Thyroid gland (tissue), 4 donors: ENCODE measurements at regions not wholly inside any gene's neighbourhood (a gene's known extent, or its start where the extent isn't known, plus 50 kb on each side); places are given as distances from the start of the nearest gene placed in this dataset.
"Not testable (repeated sequence)": the region's sequence is repeated elsewhere in the genome, so short reads cannot be mapped to it uniquely, and the experiment has no call there.

ENCODE experiments used
- DNase-seq, 2 donors: peaks; one replicate each; pipeline ENCODE4 v3.0.0-alpha.2; 2019
- H3K27ac ChIP-seq, 3 donors: fragments of 200-600 bp; sonication (generic); 1 replicate in 2 of 3; 2 replicates in 1 of 3; pipeline ENCODE4 v1.5.1; 2016 to 2019; ENCODE audit warnings: mild to moderate bottlenecking in 1 of 3, moderate library complexity in 1 of 3
- H3K27me3 ChIP-seq: fragments of 200-600 bp; sonication (generic); one replicate; pipeline ENCODE4 v1.5.1; 2019
- H3K36me3 ChIP-seq, 2 donors: fragments of 200-600 bp; sonication (generic); one replicate each; pipeline ENCODE4 v1.5.1; 2016 to 2019
- H3K4me1 ChIP-seq, 2 donors: fragments of 200-600 bp; sonication (generic); one replicate each; pipeline ENCODE4 v1.5.1; 2017 to 2019
- H3K4me3 ChIP-seq, 3 donors: fragments of 200-600 bp; sonication (generic); replicated peaks in 1 of 3; 1 replicate in 2 of 3; 2 replicates in 1 of 3; pipeline ENCODE4 v1.5.1; 2016; ENCODE audit warnings: mild to moderate bottlenecking in 1 of 3
- H3K9me3 ChIP-seq: fragments of 200-600 bp; sonication (generic); one replicate; pipeline ENCODE4 v1.5.1; 2017
- POLR2A ChIP-seq, 2 donors: fragments of 450-650 bp; IDR thresholded peaks; one replicate each; pipeline ENCODE4 v1.6.1; 2017; ENCODE audit warnings: antibody characterized with exemption in 2 of 2, mild to moderate bottlenecking in 2 of 2, moderate library complexity in 1 of 2
- WGBS, 2 donors: methylation state at CpG; one replicate each; pipeline ENCODE4 v1.1.5; 2017; 5-methylcytosine and 5-hydroxymethylcytosine counted together
- intact Hi-C: fragments of 100-400 bp; cut with DNase I; formaldehyde crosslinking; loops from one replicate; pipeline ENCODE4 v1.15.1; 2023
- TF ChIP-seq, protein P1 (sequence below), 6 experiments: fragments of 200-600 bp in 3 of 6; fragments of 450-650 bp in 3 of 6; sonication (generic) in 3 of 6; IDR thresholded peaks; one replicate each; pipeline ENCODE4 v1.5.1; 2016 to 2019; ENCODE audit warnings: antibody characterized with exemption in 6 of 6, mild to moderate bottlenecking in 2 of 6, inconsistent platforms in 1 of 6, moderate library complexity in 1 of 6

DNA sequence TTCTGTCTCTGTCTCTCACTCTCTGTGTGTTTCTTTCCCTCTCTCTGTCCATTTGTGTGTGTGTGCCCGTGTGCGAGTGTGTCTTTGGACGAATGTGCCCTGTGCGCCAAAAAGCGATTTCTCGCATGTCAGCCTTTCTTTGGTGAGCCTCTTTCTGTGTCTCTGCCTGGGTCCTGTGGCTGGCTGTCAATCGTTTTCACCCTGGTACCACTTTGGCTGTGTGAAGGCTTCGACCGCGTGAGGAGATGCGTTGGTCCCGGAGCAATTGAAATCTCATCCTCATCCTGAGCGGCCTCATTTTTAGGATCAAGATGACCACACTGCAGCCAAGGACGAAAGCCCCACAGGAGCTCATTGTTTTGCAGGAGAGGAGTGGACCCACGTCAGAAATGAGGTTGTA lies 288.9 kb upstream of the ZNF337 start:
- Histone ChIP-seq H3K9me3 (no peaks in the 10 kb centered on the region), H3K36me3 (no peaks in the 10 kb centered on the region), H3K4me1 (no peaks in the 10 kb centered on the region), H3K27ac (no peak overlapping the region), H3K4me3 (no peak overlapping the region), H3K27me3 (no peaks in the 10 kb centered on the region)
- intact Hi-C loops = no loop called here
- WGBS, 2 donors = 95 to 96% methylated on average over 15 of the region's 15 CpGs
- no peak for DNase-seq
- TF ChIP-seq, protein P1, sequence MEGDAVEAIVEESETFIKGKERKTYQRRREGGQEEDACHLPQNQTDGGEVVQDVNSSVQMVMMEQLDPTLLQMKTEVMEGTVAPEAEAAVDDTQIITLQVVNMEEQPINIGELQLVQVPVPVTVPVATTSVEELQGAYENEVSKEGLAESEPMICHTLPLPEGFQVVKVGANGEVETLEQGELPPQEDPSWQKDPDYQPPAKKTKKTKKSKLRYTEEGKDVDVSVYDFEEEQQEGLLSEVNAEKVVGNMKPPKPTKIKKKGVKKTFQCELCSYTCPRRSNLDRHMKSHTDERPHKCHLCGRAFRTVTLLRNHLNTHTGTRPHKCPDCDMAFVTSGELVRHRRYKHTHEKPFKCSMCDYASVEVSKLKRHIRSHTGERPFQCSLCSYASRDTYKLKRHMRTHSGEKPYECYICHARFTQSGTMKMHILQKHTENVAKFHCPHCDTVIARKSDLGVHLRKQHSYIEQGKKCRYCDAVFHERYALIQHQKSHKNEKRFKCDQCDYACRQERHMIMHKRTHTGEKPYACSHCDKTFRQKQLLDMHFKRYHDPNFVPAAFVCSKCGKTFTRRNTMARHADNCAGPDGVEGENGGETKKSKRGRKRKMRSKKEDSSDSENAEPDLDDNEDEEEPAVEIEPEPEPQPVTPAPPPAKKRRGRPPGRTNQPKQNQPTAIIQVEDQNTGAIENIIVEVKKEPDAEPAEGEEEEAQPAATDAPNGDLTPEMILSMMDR (IDR thresholded peaks at IDR 0.05) = no peak
- TF ChIP-seq POLR2A (IDR thresholded peaks at IDR 0.05) = no peak

DNA sequence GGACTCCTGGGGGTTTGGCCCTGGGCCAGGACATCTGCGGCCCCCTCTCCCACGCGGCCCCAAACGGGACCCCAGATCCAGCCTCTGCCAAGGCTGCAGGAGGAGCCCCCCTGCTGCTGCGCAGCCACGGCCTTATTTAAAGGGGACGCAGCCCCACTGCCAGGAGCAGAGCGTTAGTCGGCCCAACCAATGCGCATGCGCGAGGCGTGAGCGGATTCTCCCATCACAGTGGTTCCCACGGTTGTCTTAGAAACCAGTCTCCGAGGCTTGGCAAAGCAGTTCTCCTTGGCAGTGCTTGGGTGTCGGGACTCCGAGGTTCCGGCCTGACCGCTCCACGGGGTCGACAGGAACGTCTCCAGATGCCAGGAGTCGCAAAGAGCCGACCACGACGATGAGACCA lies 288.3 kb upstream of the ZNF337 start:
- H3K9me3 ChIP-seq = no peaks in the 10 kb centered on the region
- WGBS, 2 donors = 59 to 70% methylated on average over 17 to 23 of the region's 27 CpGs
- peak; percentile 39 to 55 for DNase-seq
- H3K4me1 ChIP-seq = no peaks in the 10 kb centered on the region
- intact Hi-C loops = no loop called here
- no peak overlapping the region for H3K4me3 ChIP-seq
- no peaks in the 10 kb centered on the region for H3K36me3 ChIP-seq
- TF ChIP-seq, protein P1 (IDR thresholded peaks at IDR 0.05) = no peak
- TF ChIP-seq POLR2A (IDR thresholded peaks at IDR 0.05) = no peak
- H3K27me3 ChIP-seq = no peaks in the 10 kb centered on the region
- no peak overlapping the region for H3K27ac ChIP-seq

DNA sequence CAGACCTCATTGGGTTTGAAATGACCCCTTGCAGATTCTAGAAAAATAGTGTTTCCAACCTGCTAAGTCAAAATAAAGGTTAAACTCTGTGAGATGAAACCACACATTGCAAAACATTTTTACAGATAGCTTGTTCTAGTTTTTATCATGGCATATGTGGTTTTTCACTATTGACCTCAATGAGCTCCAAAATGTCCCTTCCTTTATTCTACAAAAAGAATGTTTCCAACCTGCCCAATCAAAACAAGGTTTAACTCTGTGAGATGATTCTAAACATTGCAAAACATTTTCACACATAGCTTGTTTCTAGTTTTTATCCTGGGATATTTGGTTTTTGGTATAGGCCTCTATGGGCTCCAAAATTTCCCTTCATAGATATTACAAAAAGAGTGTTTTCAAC lies 286.0 kb upstream of the ZNF337 start:
- H3K27me3 ChIP-seq, DNase-seq, intact Hi-C loops: not testable (repeated sequence)

DNA sequence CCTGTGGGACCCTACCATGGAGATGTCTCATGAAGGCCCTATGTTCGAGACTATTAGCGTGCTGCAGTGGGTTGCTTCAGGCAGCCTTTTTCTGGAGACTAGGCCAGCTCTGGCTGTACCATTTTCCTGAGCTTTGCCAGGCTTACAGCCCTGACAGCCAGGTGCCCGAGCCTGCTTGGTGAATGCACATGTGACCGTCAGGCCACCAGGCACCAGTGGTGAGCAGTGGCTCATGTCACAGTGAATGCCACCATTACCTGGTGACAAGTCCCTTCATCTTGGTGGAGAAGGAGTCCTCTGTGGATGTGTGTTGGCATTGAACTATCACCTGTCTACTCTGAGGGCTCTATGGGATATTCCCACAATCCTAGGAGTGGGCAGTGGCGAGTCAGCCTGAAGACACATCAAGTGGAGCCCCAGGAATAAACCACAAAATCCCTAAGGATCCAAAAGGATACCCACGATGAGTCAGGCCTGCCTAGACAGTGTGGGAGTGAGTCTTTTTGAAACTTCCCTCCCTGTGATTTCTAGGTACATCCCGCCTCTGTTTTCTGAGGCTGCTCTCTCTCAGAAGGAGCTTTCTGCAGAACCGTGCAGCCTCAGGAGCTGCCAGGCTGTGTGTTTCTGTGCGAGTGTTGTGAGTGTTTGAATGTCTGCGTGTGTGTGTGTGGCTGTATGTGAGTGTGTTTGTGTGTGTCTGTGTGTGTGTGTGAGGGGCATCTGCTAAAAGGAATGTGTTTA lies 282.0 kb upstream of the ZNF337 start:
- not testable (repeated sequence) for DNase-seq
- WGBS, 2 donors = 91 to 94% methylated on average over 10 of the region's 10 CpGs

More for the DNA sequence above, 286.0 kb upstream of the ZNF337 start:
- H3K27ac ChIP-seq, H3K36me3 ChIP-seq, H3K4me3 ChIP-seq, H3K4me1 ChIP-seq, H3K9me3 ChIP-seq: not testable (repeated sequence)

DNA sequence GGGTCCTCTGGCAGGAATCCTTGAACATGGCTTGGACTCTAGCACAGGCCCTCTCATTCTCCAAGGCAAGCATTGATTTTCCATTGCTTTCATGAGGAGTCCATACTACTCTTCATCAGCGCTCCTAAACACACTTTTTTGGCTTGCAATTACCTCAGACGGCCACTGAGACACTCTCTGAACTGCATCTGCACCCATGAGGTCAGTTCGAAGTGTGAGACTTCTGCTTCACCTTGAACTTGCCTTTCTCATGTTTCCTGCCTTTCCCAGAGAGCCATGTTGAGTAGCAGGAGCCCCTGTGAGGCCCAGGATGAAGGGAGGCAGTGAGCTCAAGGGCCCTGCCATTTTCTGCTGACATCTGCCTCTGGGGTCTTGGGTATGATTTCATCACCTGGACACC lies 279.2 kb upstream of the ZNF337 start:
- H3K27me3 ChIP-seq, H3K36me3 ChIP-seq, intact Hi-C loops, H3K9me3 ChIP-seq, H3K4me3 ChIP-seq, DNase-seq, H3K4me1 ChIP-seq, H3K27ac ChIP-seq: not testable (repeated sequence)
- WGBS, 2 donors = 58 to 89% methylated on average over 3 of the region's 3 CpGs

More for the DNA sequence above, 282.0 kb upstream of the ZNF337 start:
- H3K27ac ChIP-seq, H3K9me3 ChIP-seq, intact Hi-C loops, H3K4me3 ChIP-seq, H3K27me3 ChIP-seq, H3K36me3 ChIP-seq, H3K4me1 ChIP-seq: not testable (repeated sequence)

DNA sequence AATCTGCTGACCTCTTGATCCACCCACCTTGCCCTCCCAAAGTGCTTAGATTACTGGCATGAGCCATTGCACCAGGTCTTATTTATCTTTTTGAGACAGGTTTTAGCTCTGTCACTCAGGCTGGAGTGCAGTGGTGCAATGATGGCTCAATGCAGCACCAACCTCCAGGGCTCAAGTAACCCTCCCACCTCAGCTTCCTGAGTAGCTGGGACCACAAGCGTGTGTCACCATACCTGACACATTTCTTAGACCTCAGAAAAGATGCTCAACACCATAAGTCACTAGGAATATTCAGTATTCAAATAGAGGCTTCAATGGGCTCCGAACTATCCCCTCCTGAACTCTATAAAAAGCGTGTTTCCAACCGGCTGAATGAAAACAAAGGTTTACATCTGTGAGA lies 268.6 kb upstream of the ZNF337 start:
- DNase-seq, H3K4me3 ChIP-seq, H3K36me3 ChIP-seq, H3K9me3 ChIP-seq, intact Hi-C loops, H3K27me3 ChIP-seq, H3K4me1 ChIP-seq, H3K27ac ChIP-seq: not testable (repeated sequence)
- 82 to 93% methylated on average over 4 of the region's 4 CpGs for WGBS, 2 donors

DNA sequence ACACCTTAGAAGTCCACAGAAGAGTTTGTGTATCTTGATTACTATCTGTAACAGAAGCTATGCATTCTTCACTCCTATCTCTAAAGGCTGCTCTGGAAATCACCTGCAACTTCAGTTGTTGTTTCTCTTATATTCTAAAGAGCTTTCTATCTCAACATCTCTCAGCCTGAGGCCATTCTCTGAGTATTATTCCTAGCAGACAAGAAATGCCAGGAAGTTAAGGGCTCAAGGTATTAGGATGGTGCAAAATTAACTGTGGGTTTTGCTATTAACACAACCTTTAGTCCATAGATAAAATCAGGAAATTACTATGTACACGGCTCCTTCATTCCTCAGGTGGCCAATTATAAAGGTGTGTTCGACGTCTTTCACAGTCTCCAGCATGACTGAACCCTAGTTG lies 257.2 kb upstream of the ZNF337 start:
- H3K27ac ChIP-seq, DNase-seq, H3K36me3 ChIP-seq, intact Hi-C loops, H3K4me1 ChIP-seq, H3K9me3 ChIP-seq, H3K4me3 ChIP-seq, H3K27me3 ChIP-seq: not testable (repeated sequence)
- WGBS, 2 donors = 63 to 65% methylated on average over 3 of the region's 3 CpGs

DNA sequence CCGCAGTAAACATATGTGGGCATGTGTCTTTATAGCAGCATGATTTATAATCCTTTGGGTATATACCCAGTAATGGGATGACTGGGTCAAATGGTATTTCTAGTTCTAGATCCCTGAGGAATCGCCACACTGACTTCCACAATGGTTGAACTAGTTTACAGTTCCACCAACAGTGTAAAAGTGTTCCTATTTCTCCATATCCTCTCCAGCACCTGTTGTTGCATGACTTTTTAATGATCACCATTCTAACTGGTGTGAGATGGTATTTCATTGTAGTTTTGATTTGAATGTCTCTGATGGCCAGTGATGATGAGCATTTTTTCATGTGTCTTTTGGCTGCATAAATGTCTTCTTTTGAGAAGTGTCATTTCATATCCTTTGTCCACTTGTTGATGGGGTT lies 238.6 kb upstream of the ZNF337 start:
- H3K4me1 ChIP-seq, H3K36me3 ChIP-seq, intact Hi-C loops, H3K9me3 ChIP-seq, H3K27me3 ChIP-seq, H3K27ac ChIP-seq, DNase-seq, H3K4me3 ChIP-seq: not testable (repeated sequence)
- 94 to 100% methylated on average over 2 of the region's 2 CpGs for WGBS, 2 donors

DNA sequence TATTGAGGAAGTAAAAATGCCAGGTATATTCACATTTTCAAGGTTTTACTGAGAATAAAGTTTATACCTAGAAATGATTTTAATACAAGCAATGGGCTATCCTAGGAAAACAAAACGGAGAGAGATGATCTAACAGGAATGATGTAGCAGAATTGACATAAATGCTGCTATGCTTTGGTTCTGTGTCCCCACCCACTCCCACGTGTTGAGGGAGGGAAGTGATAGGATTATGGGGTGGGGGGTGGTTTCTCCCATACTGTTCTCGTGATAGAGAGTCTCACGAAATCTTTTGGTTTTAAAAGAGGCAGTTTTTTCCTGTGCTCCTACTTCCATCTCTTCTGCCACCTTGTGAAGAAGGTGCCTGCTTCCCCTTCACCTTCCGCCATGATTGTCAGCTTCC lies 236.2 kb upstream of the ZNF337 start:
- 67 to 72% methylated on average over 5 of the region's 5 CpGs for WGBS, 2 donors
- H3K9me3 ChIP-seq, intact Hi-C loops, H3K4me1 ChIP-seq, DNase-seq, H3K27me3 ChIP-seq, H3K4me3 ChIP-seq, H3K36me3 ChIP-seq, H3K27ac ChIP-seq: not testable (repeated sequence)

DNA sequence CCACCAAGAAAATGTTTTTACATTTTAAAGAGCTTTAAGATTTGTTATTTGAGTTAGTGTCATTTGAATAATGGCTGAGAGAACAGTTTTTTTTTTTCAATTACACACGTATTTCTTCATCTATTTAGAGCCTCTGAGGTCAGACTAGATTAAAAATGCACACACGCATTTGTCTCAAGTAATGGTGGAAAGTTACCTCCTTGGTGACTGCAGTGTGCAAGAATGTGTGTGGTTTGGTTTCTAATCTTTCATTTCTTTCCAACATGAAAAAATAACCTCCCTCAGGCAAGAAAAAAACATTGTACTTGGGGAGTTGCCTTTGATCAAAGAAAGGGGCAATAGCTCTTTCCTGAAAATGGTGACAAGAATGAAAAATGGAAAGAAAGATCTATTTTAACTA lies 235.5 kb upstream of the ZNF337 start:
- H3K4me1 ChIP-seq, intact Hi-C loops, H3K9me3 ChIP-seq, H3K4me3 ChIP-seq, H3K36me3 ChIP-seq, H3K27me3 ChIP-seq, DNase-seq, H3K27ac ChIP-seq: not testable (repeated sequence)
- 67 to 70% methylated on average over 2 of the region's 2 CpGs for WGBS, 2 donors

DNA sequence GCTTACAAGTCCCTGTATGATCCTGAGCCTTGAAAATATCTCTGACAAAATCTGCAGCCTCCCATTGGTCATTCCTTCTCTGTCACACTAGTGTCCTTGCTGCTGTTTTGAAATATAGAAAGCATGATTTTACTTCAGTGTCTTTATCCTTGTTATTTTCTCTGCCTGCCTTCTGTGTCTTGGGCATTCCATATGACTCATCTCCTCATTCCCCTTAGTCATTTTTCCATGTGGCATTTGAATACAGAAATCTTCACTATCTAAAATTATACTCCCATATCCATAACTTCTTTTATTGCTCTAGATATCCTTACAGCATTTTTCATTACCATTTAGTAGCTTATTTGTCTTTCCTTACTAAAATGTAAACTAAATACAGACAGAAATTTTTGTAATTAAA lies 205.7 kb upstream of the ZNF337 start:
- H3K36me3 ChIP-seq, intact Hi-C loops, DNase-seq, H3K4me3 ChIP-seq, H3K27me3 ChIP-seq, H3K27ac ChIP-seq, H3K9me3 ChIP-seq, H3K4me1 ChIP-seq: not testable (repeated sequence)
